ENCODE measurements at regions not wholly inside any gene's neighbourhood (a gene's known extent, or its start where the extent isn't known, plus 50 kb on each side); places are given as distances from the start of the nearest gene placed in this dataset.

DNA sequence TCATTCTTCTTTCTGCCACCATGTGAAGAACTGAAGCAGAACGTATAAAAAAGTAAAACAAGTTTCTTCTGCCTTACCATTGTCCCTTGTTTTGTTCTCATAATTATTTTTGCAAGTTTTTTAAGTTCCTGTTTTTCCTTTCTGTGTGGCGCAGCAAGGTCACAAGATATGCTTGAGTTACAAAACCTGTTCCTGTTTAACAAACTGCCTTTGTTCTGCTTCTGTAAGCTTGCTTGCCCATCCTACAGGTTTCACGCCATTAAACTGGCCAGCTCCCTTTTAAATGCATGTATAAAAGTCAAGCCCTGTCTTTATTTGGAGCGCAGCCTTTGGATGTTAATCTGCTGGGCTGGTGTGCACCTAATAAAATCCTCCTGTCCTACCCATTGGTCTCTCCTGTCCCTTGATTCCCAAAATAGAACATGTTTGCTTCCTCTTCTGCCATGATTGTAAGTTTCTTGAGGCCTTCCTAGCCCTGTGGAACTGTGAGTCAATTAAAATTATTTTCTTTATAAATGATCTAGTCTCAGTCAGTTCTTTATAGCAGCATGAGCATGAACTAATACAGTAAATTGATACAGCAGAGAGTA, 1115.4 kb downstream of the SLITRK1 start:
- TF ChIP-seq CHD2 (IDR thresholded peaks at IDR 0.05; ENCODE audit: borderline replicate concordance, low read depth, low read length) (no peak), JUND (IDR thresholded peaks at IDR 0.05; ENCODE audit: low read depth, low read length) (no peak), ASH2L (IDR thresholded peaks at IDR 0.05; ENCODE audit: borderline replicate concordance, low read depth) (no peak), ZNF274 (IDR thresholded peaks at IDR 0.05; ENCODE audit: insufficient read depth, insufficient read length) (no peak), GABPA (IDR thresholded peaks at IDR 0.05; ENCODE audit: low read depth) (no peak), MYC (IDR thresholded peaks at IDR 0.05; ENCODE audit: insufficient read depth, insufficient read length, insufficient replicate concordance, low read length, severe bottlenecking) (no peak)
- TF ChIP-seq, protein P1, sequence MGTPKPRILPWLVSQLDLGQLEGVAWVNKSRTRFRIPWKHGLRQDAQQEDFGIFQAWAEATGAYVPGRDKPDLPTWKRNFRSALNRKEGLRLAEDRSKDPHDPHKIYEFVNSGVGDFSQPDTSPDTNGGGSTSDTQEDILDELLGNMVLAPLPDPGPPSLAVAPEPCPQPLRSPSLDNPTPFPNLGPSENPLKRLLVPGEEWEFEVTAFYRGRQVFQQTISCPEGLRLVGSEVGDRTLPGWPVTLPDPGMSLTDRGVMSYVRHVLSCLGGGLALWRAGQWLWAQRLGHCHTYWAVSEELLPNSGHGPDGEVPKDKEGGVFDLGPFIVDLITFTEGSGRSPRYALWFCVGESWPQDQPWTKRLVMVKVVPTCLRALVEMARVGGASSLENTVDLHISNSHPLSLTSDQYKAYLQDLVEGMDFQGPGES (IDR thresholded peaks at IDR 0.05), result no peak
- TF ChIP-seq, protein P2, sequence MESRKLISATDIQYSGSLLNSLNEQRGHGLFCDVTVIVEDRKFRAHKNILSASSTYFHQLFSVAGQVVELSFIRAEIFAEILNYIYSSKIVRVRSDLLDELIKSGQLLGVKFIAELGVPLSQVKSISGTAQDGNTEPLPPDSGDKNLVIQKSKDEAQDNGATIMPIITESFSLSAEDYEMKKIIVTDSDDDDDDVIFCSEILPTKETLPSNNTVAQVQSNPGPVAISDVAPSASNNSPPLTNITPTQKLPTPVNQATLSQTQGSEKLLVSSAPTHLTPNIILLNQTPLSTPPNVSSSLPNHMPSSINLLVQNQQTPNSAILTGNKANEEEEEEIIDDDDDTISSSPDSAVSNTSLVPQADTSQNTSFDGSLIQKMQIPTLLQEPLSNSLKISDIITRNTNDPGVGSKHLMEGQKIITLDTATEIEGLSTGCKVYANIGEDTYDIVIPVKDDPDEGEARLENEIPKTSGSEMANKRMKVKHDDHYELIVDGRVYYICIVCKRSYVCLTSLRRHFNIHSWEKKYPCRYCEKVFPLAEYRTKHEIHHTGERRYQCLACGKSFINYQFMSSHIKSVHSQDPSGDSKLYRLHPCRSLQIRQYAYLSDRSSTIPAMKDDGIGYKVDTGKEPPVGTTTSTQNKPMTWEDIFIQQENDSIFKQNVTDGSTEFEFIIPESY (IDR thresholded peaks at IDR 0.05), result no peak

Measured in GM12878 (cell line).